ENCODE measurements at regions not wholly inside any gene's neighbourhood (a gene's known extent, or its start where the extent isn't known, plus 50 kb on each side); places are given as distances from the start of the nearest gene placed in this dataset.

DNA sequence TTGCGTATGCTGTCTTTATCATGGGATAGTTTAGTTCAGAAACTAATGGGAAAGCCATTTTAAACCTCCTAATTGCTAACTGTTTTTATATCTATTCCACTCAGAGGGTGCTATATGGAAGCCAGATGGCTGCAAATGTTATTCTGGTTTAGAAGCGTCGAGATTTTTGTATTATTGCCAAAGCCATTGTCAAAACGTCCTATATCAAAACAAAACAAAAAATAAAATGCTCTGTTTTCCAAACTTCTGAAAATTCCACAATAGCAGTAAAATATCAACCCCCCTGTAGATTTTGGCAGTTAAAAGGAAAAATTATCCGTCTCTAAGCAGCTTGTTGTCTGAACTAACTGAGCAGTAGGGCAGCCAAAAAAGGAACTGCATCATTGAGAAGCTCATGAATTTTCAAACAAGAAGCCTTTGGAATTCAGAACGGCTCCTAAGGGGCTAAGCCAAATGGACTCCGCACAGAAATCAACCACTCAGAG lies 195.4 kb upstream of the CWC22 start (continued):
- TF ChIP-seq, protein P1, sequence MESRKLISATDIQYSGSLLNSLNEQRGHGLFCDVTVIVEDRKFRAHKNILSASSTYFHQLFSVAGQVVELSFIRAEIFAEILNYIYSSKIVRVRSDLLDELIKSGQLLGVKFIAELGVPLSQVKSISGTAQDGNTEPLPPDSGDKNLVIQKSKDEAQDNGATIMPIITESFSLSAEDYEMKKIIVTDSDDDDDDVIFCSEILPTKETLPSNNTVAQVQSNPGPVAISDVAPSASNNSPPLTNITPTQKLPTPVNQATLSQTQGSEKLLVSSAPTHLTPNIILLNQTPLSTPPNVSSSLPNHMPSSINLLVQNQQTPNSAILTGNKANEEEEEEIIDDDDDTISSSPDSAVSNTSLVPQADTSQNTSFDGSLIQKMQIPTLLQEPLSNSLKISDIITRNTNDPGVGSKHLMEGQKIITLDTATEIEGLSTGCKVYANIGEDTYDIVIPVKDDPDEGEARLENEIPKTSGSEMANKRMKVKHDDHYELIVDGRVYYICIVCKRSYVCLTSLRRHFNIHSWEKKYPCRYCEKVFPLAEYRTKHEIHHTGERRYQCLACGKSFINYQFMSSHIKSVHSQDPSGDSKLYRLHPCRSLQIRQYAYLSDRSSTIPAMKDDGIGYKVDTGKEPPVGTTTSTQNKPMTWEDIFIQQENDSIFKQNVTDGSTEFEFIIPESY (IDR thresholded peaks at IDR 0.05; ENCODE audit: borderline replicate concordance, low read depth): no peak
- no peak for TF ChIP-seq TAF1 (IDR thresholded peaks at IDR 0.05; ENCODE audit: borderline replicate concordance, low read depth, low read length)
- TF ChIP-seq, protein P2, sequence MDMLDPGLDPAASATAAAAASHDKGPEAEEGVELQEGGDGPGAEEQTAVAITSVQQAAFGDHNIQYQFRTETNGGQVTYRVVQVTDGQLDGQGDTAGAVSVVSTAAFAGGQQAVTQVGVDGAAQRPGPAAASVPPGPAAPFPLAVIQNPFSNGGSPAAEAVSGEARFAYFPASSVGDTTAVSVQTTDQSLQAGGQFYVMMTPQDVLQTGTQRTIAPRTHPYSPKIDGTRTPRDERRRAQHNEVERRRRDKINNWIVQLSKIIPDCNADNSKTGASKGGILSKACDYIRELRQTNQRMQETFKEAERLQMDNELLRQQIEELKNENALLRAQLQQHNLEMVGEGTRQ (IDR thresholded peaks at IDR 0.05; ENCODE audit: borderline replicate concordance, low read depth, low read length): no peak

DNA sequence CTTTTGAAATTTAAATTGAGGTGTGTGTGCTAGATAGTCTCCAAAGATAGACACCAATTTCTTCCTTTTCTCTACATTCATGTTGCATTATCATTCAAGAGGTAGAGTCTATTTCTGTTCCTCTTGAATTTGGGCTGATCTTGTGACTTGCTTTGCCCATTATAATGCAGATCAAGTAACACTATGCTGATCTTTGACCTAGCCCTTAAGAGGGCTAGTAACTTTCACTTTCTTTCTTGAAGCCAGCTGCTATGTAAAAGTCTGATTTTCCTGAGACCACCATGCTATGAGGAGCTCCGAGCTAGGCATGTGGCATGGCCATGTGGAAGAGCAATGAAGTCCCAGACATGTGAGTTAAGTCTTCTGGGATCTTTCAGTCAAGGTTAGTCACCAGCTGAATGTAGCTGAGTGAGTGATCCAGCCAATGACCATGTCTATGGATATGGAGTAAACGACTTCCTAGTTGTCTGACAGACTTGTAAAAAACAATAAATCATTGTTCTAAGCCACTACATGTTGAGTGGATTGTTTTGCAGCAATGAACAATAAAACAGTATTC lies 189.4 kb upstream of the CWC22 start:
- Histone ChIP-seq H3K9me3 (no peaks in the 10 kb centered on the region), H3K27me3 (ENCODE audit: insufficient read depth) (no peaks in the 10 kb centered on the region), H3K4me3 (ENCODE audit: low read depth in 2 of 2, low read length in 1 of 2) (no peak overlapping the region), H3K4me1 (ENCODE audit: control insufficient read depth in 1 of 2, insufficient read depth in 2 of 2, low read depth in 1 of 2, low read length in 1 of 2) (no peaks in the 10 kb centered on the region; a peak in 2 of 4 replicates), H4K20me1 (ENCODE audit: insufficient read depth) (no peaks in the 10 kb centered on the region), H3F3A (replicated peaks; ENCODE audit: insufficient read depth) (no peaks in the 10 kb centered on the region), H3K9ac (no peak overlapping the region), H3K36me3 (replicated peaks in 1 of 2; ENCODE audit: control insufficient read depth in 1 of 2, insufficient read depth in 2 of 2, low read length in 1 of 2) (no peaks in the 10 kb centered on the region), H3K79me2 (ENCODE audit: insufficient read depth) (no peaks in the 10 kb centered on the region), H3K9me2 (no peaks in the 10 kb centered on the region), H3K27ac (ENCODE audit: low read depth in 2 of 2, low read length in 1 of 2) (no peak overlapping the region), H2AFZ (ENCODE audit: low read depth) (no peak overlapping the region), H3K4me2 (no peak overlapping the region)
- no peak for TF ChIP-seq SMC3 (IDR thresholded peaks at IDR 0.05; ENCODE audit: low read depth, low read length)
- TF ChIP-seq ELF1 (IDR thresholded peaks at IDR 0.05): no peak
- TF ChIP-seq GATA2 (CRISPR knock-in tag; IDR thresholded peaks at IDR 0.05): no peak
- TF ChIP-seq RCOR1 (IDR thresholded peaks at IDR 0.05; ENCODE audit: low read length): no peak
- TF ChIP-seq, protein P2 (IDR thresholded peaks at IDR 0.05; ENCODE audit: borderline replicate concordance, low read depth, low read length): no peak
- TF ChIP-seq NRF1 (IDR thresholded peaks at IDR 0.05; ENCODE audit: low read depth, low read length): no peak
- TF ChIP-seq FOSL2 (IDR thresholded peaks at IDR 0.05; ENCODE audit: borderline replicate concordance, low read depth): no peak
- no peak for TF ChIP-seq CHD2 (IDR thresholded peaks at IDR 0.05; ENCODE audit: low read length, partially characterized antibody)
- TF ChIP-seq FOXJ3 (CRISPR knock-in tag; IDR thresholded peaks at IDR 0.05): no peak
- no peak for TF ChIP-seq MEF2A (IDR thresholded peaks at IDR 0.05; ENCODE audit: borderline replicate concordance, low read depth)
- no peak for TF ChIP-seq SIN3A (IDR thresholded peaks at IDR 0.05; ENCODE audit: borderline replicate concordance, low read depth, low read length)
- TF ChIP-seq, protein P3, sequence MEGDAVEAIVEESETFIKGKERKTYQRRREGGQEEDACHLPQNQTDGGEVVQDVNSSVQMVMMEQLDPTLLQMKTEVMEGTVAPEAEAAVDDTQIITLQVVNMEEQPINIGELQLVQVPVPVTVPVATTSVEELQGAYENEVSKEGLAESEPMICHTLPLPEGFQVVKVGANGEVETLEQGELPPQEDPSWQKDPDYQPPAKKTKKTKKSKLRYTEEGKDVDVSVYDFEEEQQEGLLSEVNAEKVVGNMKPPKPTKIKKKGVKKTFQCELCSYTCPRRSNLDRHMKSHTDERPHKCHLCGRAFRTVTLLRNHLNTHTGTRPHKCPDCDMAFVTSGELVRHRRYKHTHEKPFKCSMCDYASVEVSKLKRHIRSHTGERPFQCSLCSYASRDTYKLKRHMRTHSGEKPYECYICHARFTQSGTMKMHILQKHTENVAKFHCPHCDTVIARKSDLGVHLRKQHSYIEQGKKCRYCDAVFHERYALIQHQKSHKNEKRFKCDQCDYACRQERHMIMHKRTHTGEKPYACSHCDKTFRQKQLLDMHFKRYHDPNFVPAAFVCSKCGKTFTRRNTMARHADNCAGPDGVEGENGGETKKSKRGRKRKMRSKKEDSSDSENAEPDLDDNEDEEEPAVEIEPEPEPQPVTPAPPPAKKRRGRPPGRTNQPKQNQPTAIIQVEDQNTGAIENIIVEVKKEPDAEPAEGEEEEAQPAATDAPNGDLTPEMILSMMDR (IDR thresholded peaks at IDR 0.05): no peak
- no peak for TF ChIP-seq NFIC (IDR thresholded peaks at IDR 0.05; ENCODE audit: borderline replicate concordance)
- no peak for TF ChIP-seq TCF12 (IDR thresholded peaks at IDR 0.05)
- TF ChIP-seq, protein P4, sequence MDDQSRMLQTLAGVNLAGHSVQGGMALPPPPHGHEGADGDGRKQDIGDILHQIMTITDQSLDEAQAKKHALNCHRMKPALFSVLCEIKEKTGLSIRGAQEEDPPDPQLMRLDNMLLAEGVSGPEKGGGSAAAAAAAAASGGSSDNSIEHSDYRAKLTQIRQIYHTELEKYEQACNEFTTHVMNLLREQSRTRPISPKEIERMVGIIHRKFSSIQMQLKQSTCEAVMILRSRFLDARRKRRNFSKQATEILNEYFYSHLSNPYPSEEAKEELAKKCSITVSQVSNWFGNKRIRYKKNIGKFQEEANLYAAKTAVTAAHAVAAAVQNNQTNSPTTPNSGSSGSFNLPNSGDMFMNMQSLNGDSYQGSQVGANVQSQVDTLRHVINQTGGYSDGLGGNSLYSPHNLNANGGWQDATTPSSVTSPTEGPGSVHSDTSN (IDR thresholded peaks at IDR 0.05): no peak
- TF ChIP-seq, protein P5, sequence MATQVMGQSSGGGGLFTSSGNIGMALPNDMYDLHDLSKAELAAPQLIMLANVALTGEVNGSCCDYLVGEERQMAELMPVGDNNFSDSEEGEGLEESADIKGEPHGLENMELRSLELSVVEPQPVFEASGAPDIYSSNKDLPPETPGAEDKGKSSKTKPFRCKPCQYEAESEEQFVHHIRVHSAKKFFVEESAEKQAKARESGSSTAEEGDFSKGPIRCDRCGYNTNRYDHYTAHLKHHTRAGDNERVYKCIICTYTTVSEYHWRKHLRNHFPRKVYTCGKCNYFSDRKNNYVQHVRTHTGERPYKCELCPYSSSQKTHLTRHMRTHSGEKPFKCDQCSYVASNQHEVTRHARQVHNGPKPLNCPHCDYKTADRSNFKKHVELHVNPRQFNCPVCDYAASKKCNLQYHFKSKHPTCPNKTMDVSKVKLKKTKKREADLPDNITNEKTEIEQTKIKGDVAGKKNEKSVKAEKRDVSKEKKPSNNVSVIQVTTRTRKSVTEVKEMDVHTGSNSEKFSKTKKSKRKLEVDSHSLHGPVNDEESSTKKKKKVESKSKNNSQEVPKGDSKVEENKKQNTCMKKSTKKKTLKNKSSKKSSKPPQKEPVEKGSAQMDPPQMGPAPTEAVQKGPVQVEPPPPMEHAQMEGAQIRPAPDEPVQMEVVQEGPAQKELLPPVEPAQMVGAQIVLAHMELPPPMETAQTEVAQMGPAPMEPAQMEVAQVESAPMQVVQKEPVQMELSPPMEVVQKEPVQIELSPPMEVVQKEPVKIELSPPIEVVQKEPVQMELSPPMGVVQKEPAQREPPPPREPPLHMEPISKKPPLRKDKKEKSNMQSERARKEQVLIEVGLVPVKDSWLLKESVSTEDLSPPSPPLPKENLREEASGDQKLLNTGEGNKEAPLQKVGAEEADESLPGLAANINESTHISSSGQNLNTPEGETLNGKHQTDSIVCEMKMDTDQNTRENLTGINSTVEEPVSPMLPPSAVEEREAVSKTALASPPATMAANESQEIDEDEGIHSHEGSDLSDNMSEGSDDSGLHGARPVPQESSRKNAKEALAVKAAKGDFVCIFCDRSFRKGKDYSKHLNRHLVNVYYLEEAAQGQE (IDR thresholded peaks at IDR 0.05; ENCODE audit: low read depth, low read length): no peak
- TF ChIP-seq RFX5 (IDR thresholded peaks at IDR 0.05; ENCODE audit: low read length): no peak
- POLR2A ChIA-PET: no interaction called here
- 47% methylated on average over 2 of the region's 2 CpGs for WGBS (ENCODE audit: low lambda C conversion rate)
- DNase-seq: no peak
- CTCF ChIA-PET: no interaction called here

All from SK-N-SH (cell line).